Osteoblast (primary cell): ENCODE measurements at regions not wholly inside any gene's neighbourhood (a gene's known extent, or its start where the extent isn't known, plus 50 kb on each side); places are given as distances from the start of the nearest gene placed in this dataset.

Experiments used
- DNase-seq: peaks from one replicate; pipeline ENCODE4 v3.0.0; 2011; ENCODE audit warnings: low spot score, mixed read lengths; ENCODE audit not compliant: insufficient read length; ENCODE audit errors: missing footprints
- H2AFZ ChIP-seq: 2 replicates; pipeline ENCODE4 v1.6.0; 2011; ENCODE audit warnings: mild to moderate bottlenecking, low read length
- H3K27ac ChIP-seq: 2 replicates; pipeline ENCODE4 v1.5.1; 2011; ENCODE audit warnings: mild to moderate bottlenecking, low read depth, low read length, moderate library complexity
- H3K27me3 ChIP-seq: 2 replicates; pipeline ENCODE4 v1.6.0; 2012; ENCODE audit warnings: mild to moderate bottlenecking, control low read depth, inconsistent platforms, low read length, moderate library complexity; ENCODE audit not compliant: insufficient read depth
- H3K36me3 ChIP-seq: 2 replicates; pipeline ENCODE4 v1.5.1; 2011; ENCODE audit warnings: mild to moderate bottlenecking, low read length, control low read depth, moderate library complexity; ENCODE audit not compliant: insufficient read depth
- H3K4me1 ChIP-seq: 2 replicates; pipeline ENCODE4 v1.5.1; 2011; ENCODE audit warnings: mild to moderate bottlenecking, low read length, control low read depth, moderate library complexity; ENCODE audit not compliant: insufficient read depth
- H3K4me2 ChIP-seq: 2 replicates; pipeline ENCODE4 v1.6.0; 2011; ENCODE audit warnings: mild to moderate bottlenecking, low read length; ENCODE audit not compliant: insufficient read depth
- H3K4me3 ChIP-seq: fragments of 200-600 bp; sonication (generic); 3 replicates; pipeline ENCODE4 v1.5.1; 2012; ENCODE audit warnings: mild to moderate bottlenecking, low read length, inconsistent platforms; ENCODE audit not compliant: insufficient read depth
- H3K79me2 ChIP-seq: 2 replicates; pipeline ENCODE4 v1.6.0; 2012; ENCODE audit warnings: mild to moderate bottlenecking, low read length, control low read depth, inconsistent platforms; ENCODE audit not compliant: insufficient read depth
- H3K9me3 ChIP-seq: 2 replicates; pipeline ENCODE4 v1.5.1; 2011; ENCODE audit warnings: low read depth, low read length, control low read depth
- H4K20me1 ChIP-seq: 2 replicates; pipeline ENCODE4 v1.6.0; 2012; ENCODE audit warnings: mild to moderate bottlenecking, low read length, control low read depth; ENCODE audit not compliant: insufficient read depth
- TF ChIP-seq, protein P1 (sequence below): IDR thresholded peaks from 2 replicates; pipeline ENCODE4 v1.5.1; 2011; ENCODE audit warnings: mild to moderate bottlenecking, low read depth, low read length, moderate library complexity; ENCODE audit errors: extremely low read depth

DNA sequence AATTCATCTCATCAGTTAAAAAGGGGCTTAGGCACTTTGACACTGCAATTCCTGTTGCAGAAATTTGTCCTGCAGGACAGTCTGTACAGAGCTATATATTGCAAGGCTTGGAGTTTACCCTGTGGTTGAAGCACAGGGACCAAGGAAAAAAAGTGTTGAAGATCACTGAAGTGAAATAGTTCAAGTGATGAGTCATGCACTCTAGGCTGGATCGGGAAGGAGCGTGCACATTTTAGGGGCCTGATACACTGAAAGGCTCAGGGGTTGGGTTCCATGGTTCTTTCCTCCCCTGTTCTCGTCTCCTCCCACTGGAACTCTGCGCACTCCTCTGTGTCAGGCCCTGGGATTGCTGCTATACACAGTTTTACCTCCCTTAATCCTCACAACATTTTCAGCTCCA is 104.9 kb upstream of the ARMCX2 start:
- Histone ChIP-seq H3K4me2 (no peak overlapping the region), H3K9me3 (no peaks in the 10 kb centered on the region), H2AFZ (no peak overlapping the region), H3K36me3 (no peaks in the 10 kb centered on the region), H4K20me1 (no peaks in the 10 kb centered on the region), H3K27ac (no peak overlapping the region), H3K4me3 (no peak overlapping the region), H3K4me1 (no peaks in the 10 kb centered on the region), H3K27me3 (peaks cover 5% of the 10 kb centered on the region), H3K79me2 (no peaks in the 10 kb centered on the region)
- TF ChIP-seq, protein P1, sequence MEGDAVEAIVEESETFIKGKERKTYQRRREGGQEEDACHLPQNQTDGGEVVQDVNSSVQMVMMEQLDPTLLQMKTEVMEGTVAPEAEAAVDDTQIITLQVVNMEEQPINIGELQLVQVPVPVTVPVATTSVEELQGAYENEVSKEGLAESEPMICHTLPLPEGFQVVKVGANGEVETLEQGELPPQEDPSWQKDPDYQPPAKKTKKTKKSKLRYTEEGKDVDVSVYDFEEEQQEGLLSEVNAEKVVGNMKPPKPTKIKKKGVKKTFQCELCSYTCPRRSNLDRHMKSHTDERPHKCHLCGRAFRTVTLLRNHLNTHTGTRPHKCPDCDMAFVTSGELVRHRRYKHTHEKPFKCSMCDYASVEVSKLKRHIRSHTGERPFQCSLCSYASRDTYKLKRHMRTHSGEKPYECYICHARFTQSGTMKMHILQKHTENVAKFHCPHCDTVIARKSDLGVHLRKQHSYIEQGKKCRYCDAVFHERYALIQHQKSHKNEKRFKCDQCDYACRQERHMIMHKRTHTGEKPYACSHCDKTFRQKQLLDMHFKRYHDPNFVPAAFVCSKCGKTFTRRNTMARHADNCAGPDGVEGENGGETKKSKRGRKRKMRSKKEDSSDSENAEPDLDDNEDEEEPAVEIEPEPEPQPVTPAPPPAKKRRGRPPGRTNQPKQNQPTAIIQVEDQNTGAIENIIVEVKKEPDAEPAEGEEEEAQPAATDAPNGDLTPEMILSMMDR, result no peak
- peak; percentile 65 for DNase-seq

DNA sequence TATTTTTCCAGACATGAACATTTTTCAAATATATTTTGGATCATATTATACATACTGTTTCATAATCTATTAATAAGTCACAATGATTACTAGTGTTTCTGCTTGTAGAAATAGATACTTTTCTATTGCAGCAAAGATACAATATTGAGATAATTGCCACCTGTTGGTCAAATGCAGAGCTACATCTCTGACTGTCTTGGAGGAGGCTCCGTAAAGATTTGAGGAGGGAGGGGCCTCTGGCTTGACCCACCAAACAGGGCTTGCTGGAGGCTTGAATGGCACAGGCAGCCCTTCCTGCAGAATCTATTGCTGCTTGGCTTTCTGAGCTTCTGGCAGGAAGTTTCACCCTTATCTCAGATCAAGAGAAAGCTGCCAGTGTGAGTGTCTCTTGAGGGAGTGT is 99.3 kb upstream of the ARMCX2 start:
- Histone ChIP-seq H3K4me2 (no peak overlapping the region), H3K79me2 (no peaks in the 10 kb centered on the region), H4K20me1 (no peaks in the 10 kb centered on the region), H3K27ac (no peak overlapping the region), H3K27me3 (peaks cover 17% of the 10 kb centered on the region), H2AFZ (no peak overlapping the region), H3K9me3 (no peaks in the 10 kb centered on the region), H3K4me3 (no peak overlapping the region), H3K4me1 (no peaks in the 10 kb centered on the region), H3K36me3 (no peaks in the 10 kb centered on the region)
- no peak for DNase-seq
- TF ChIP-seq, protein P1, result peak; percentile 54

- peaks cover 12% of the 10 kb centered on the region for H3K27me3 ChIP-seq
- H3K9me3 ChIP-seq, result no peaks in the 10 kb centered on the region
- H2AFZ ChIP-seq, result no peak overlapping the region
- TF ChIP-seq, protein P1, result no peak
- no peaks in the 10 kb centered on the region for H3K36me3 ChIP-seq
- H3K79me2 ChIP-seq, result no peaks in the 10 kb centered on the region
- no peaks in the 10 kb centered on the region for H3K4me1 ChIP-seq
- H3K4me3 ChIP-seq, result no peak overlapping the region
- no peak for DNase-seq
- H4K20me1 ChIP-seq, result no peaks in the 10 kb centered on the region
- no peak overlapping the region for H3K4me2 ChIP-seq
- no peak overlapping the region for H3K27ac ChIP-seq
Observed at GRCh38 chrX:101750744-101751143, 91.1 kb upstream of the ARMCX2 start.

DNA sequence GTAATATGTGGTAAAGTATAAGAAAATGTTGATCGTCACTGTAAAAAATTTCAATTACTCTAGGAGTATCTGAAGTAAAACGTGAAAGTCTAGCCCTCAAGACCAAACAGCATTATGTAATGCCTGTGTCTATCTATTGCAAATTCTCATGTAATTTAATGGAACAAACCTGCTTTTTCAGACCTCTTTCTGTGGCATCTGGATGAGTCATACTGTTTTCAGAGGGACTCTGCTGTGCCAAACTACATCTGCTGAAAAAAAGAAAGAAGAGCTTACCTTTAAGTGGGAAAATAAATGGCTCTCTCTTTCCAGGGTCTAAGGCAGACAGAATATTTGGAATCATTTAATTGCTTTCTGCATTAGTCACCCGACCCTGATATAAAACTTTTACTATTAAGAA is 89.8 kb upstream of the ARMCX2 start:
- H3K9me3 ChIP-seq, result no peaks in the 10 kb centered on the region
- TF ChIP-seq, protein P1, result no peak
- H3K36me3 ChIP-seq, result no peaks in the 10 kb centered on the region
- no peak overlapping the region for H2AFZ ChIP-seq
- H4K20me1 ChIP-seq, result no peaks in the 10 kb centered on the region
- H3K4me3 ChIP-seq, result no peak overlapping the region
- H3K79me2 ChIP-seq, result no peaks in the 10 kb centered on the region
- peaks cover 8% of the 10 kb centered on the region for H3K27me3 ChIP-seq
- DNase-seq, result no peak
- H3K4me2 ChIP-seq, result no peak overlapping the region
- H3K4me1 ChIP-seq, result no peaks in the 10 kb centered on the region
- no peak overlapping the region for H3K27ac ChIP-seq
